ENCODE measurements at regions not wholly inside any gene's neighbourhood (a gene's known extent, or its start where the extent isn't known, plus 50 kb on each side); places are given as distances from the start of the nearest gene placed in this dataset.

DNA sequence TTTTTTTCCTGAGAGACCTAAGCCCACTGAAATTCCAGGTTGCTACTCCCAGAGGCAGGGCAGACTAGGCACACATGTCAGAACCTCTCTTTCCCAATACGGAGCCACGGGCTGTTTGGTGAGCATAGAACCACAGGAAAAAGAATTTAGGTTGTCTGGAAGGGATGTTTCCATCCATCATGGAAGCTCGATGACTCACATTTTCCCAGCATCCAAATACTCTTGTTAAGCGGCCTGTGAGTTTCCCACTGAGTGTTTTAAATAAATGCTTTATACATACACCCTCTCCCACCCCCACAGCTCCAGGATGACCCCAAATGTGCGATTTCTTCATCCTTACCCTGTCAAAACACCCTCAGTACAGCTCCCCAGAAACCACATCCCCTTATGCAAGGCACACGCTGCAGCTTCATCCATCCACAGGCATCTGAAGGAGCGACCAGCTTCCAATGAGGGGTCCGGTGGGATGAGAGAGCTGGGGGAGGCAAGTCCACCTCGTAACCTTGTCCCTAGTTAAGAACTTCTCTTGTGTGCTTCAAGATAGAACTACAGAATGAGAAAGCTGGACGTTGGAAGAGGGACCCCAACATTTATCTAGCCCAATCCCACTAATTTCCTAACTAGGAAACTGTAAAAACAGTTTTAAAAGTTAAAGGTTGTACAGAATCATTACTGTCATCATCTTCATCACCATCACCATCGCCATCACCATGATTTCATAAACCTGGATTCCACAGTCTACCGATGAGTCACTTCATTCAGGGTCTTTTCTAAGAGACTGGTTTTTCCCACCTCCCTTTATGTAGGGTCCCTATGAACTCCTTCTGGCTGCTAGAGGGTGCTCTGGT lies 63.5 kb upstream of the FZD7 start:
- H3K27ac ChIP-seq (ENCODE audit: low read depth, low read length): peak overlapping the region; percentile 50
- H3K4me1 ChIP-seq (ENCODE audit: insufficient read depth, low read length): peaks cover 23% of the 10 kb centered on the region
- TF ChIP-seq, protein P1, sequence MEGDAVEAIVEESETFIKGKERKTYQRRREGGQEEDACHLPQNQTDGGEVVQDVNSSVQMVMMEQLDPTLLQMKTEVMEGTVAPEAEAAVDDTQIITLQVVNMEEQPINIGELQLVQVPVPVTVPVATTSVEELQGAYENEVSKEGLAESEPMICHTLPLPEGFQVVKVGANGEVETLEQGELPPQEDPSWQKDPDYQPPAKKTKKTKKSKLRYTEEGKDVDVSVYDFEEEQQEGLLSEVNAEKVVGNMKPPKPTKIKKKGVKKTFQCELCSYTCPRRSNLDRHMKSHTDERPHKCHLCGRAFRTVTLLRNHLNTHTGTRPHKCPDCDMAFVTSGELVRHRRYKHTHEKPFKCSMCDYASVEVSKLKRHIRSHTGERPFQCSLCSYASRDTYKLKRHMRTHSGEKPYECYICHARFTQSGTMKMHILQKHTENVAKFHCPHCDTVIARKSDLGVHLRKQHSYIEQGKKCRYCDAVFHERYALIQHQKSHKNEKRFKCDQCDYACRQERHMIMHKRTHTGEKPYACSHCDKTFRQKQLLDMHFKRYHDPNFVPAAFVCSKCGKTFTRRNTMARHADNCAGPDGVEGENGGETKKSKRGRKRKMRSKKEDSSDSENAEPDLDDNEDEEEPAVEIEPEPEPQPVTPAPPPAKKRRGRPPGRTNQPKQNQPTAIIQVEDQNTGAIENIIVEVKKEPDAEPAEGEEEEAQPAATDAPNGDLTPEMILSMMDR (IDR thresholded peaks at IDR 0.05; ENCODE audit: extremely low read depth, low read depth, low read length): no peak
- no peaks in the 10 kb centered on the region for H4K20me1 ChIP-seq (ENCODE audit: insufficient read depth, low read length)
- no peak overlapping the region for H3K4me3 ChIP-seq (ENCODE audit: insufficient read depth, low read length)
- no peaks in the 10 kb centered on the region for H3K79me2 ChIP-seq (ENCODE audit: insufficient read depth, low read length)
- peak; percentile 91 for DNase-seq (ENCODE audit: insufficient read length, low spot score, missing footprints)
- no peak overlapping the region for H3K4me2 ChIP-seq (ENCODE audit: insufficient read depth, low read length)
- no peaks in the 10 kb centered on the region for H3K9me3 ChIP-seq (ENCODE audit: low read depth, low read length)
- no peaks in the 10 kb centered on the region for H3K36me3 ChIP-seq (ENCODE audit: insufficient read depth, low read length)
- H2AFZ ChIP-seq (ENCODE audit: low read length): peak overlapping the region; percentile 48
- no peaks in the 10 kb centered on the region for H3K27me3 ChIP-seq (ENCODE audit: insufficient read depth, low read length)

DNA sequence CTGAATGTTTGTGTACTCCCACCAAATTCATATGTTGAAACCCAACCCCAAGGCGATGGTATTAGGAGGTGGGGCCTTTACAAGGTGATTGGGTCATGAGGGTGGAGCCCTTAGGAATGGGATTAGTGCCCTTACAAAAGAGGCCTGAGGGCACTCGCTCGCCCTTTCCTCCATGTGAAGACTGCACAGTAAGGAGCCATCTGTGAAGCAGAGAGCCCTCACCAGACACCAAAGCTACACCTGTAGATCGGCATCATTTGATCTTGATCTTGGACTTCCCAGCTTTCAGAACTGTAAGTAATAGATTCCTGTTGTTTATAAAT lies 62.9 kb upstream of the FZD7 start:
- DNase-seq (ENCODE audit: insufficient read length, low spot score, missing footprints): no peak
- H3K9me3 ChIP-seq (ENCODE audit: low read depth, low read length): no peaks in the 10 kb centered on the region
- peaks cover 23% of the 10 kb centered on the region for H3K4me1 ChIP-seq (ENCODE audit: insufficient read depth, low read length)
- H3K36me3 ChIP-seq (ENCODE audit: insufficient read depth, low read length): no peaks in the 10 kb centered on the region
- no peak overlapping the region for H3K4me3 ChIP-seq (ENCODE audit: insufficient read depth, low read length)
- H3K27me3 ChIP-seq (ENCODE audit: insufficient read depth, low read length): no peaks in the 10 kb centered on the region
- H4K20me1 ChIP-seq (ENCODE audit: insufficient read depth, low read length): no peaks in the 10 kb centered on the region
- H2AFZ ChIP-seq (ENCODE audit: low read length): no peak overlapping the region
- no peak overlapping the region for H3K27ac ChIP-seq (ENCODE audit: low read depth, low read length)
- TF ChIP-seq, protein P1 (IDR thresholded peaks at IDR 0.05; ENCODE audit: extremely low read depth, low read depth, low read length): no peak
- no peak overlapping the region for H3K4me2 ChIP-seq (ENCODE audit: insufficient read depth, low read length)
- H3K79me2 ChIP-seq (ENCODE audit: insufficient read depth, low read length): no peaks in the 10 kb centered on the region

DNA sequence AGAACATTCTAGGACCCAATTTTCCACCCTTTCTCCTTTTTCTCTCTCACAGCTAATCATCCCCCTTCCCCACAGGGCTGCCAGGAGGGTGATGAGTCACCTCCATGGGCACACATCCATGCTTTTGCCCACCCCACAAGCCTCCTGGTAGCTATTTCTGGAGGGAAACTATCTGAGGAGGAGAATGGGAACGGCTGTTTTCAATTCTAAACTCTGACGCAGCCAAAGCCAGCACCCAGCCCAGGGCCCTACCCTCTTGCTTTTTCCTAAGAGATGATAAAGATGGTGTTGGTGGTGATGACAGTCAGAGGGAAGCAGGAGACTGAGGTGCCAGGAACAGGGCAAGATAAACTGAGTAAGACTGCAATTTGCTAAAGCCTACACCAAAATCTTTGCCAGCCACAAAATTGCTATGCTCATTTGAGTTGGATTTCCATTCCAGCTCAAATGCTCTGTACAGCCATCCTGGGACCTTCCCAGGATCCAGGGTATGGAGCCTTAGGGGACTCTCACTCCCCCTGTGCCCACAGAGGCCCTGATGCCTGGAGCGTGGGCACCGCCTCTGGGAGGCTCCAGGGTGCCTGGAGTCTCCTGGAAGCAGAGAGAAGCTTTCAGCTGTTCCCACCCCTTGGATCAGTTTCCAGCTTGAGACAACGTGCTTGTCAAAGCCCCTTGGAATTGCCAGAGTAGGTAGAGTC lies 62.0 kb upstream of the FZD7 start:
- peaks cover 23% of the 10 kb centered on the region for H3K4me1 ChIP-seq (ENCODE audit: insufficient read depth, low read length)
- H3K79me2 ChIP-seq (ENCODE audit: insufficient read depth, low read length): no peaks in the 10 kb centered on the region
- H3K4me3 ChIP-seq (ENCODE audit: insufficient read depth, low read length): no peak overlapping the region
- H3K4me2 ChIP-seq (ENCODE audit: insufficient read depth, low read length): no peak overlapping the region
- no peak for DNase-seq (ENCODE audit: insufficient read length, low spot score, missing footprints)
- H3K36me3 ChIP-seq (ENCODE audit: insufficient read depth, low read length): no peaks in the 10 kb centered on the region
- peak overlapping the region; percentile 43 for H2AFZ ChIP-seq (ENCODE audit: low read length)
- H4K20me1 ChIP-seq (ENCODE audit: insufficient read depth, low read length): no peaks in the 10 kb centered on the region
- TF ChIP-seq, protein P1 (IDR thresholded peaks at IDR 0.05; ENCODE audit: extremely low read depth, low read depth, low read length): no peak
- no peaks in the 10 kb centered on the region for H3K27me3 ChIP-seq (ENCODE audit: insufficient read depth, low read length)
- peak overlapping the region; percentile 36 for H3K27ac ChIP-seq (ENCODE audit: low read depth, low read length)
- H3K9me3 ChIP-seq (ENCODE audit: low read depth, low read length): no peaks in the 10 kb centered on the region

DNA sequence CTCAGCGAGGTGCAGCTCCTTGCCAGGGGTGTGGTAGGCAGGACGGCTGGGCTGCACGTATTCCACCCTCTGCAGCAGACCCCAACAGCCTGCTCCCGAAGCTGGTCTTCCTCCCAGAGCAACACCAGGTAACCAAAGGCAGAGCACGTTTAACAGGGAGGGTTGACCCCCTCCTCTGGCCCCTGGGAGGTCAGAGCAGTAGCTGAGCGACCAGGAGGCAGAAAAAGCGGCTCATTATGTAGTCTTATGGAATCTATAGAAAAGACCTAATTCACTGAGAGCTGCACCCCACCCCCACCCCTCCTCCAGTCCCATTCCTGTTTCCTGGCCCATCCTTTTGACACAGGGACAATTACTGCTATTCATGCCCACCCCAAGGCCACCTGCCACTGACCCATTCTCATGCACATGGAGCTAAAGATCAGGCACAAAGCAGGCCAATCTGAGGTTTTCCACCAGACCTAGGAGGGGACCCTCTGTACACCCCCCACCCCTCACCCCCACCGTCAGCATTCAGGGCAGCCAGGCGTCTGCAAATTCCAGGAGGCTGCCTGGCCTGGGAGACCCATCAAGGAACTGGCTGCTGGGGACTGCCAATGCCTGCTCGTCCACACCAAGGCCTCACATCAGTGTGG lies 60.9 kb upstream of the FZD7 start:
- no peaks in the 10 kb centered on the region for H3K36me3 ChIP-seq (ENCODE audit: insufficient read depth, low read length)
- peaks cover 23% of the 10 kb centered on the region for H3K4me1 ChIP-seq (ENCODE audit: insufficient read depth, low read length)
- no peaks in the 10 kb centered on the region for H4K20me1 ChIP-seq (ENCODE audit: insufficient read depth, low read length)
- H2AFZ ChIP-seq (ENCODE audit: low read length): no peak overlapping the region
- no peak overlapping the region for H3K27ac ChIP-seq (ENCODE audit: low read depth, low read length)
- TF ChIP-seq, protein P1 (IDR thresholded peaks at IDR 0.05; ENCODE audit: extremely low read depth, low read depth, low read length): no peak
- no peak overlapping the region for H3K4me3 ChIP-seq (ENCODE audit: insufficient read depth, low read length)
- no peak overlapping the region for H3K4me2 ChIP-seq (ENCODE audit: insufficient read depth, low read length)
- no peaks in the 10 kb centered on the region for H3K27me3 ChIP-seq (ENCODE audit: insufficient read depth, low read length)
- H3K79me2 ChIP-seq (ENCODE audit: insufficient read depth, low read length): no peaks in the 10 kb centered on the region
- no peaks in the 10 kb centered on the region for H3K9me3 ChIP-seq (ENCODE audit: low read depth, low read length)
- DNase-seq (ENCODE audit: insufficient read length, low spot score, missing footprints): no peak
